Omental fat pad (tissue), 3 donors: ENCODE measurements at regions not wholly inside any gene's neighbourhood (a gene's known extent, or its start where the extent isn't known, plus 50 kb on each side); places are given as distances from the start of the nearest gene placed in this dataset.

ENCODE experiments used
- ATAC-seq: fragments of 150-250 bp; one replicate; pipeline ENCODE4 v1.9.1; 2016; ENCODE audit warnings: mild to moderate bottlenecking, moderate library complexity; ENCODE audit not compliant: low FRiP score
- DNase-seq: peaks from one replicate; pipeline ENCODE4 v3.0.0-alpha.2; 2019; ENCODE audit warnings: low spot score
- CTCF ChIP-seq, 3 donors: fragments of 450-650 bp; IDR thresholded peaks; one replicate each; pipeline ENCODE4 v1.5.1; 2016 to 2017; ENCODE audit warnings: antibody characterized with exemption in 3 of 3, mild to moderate bottlenecking in 3 of 3, moderate library complexity in 2 of 3

- DNase-seq (no peak), ATAC-seq (peak; percentile 45)
- TF ChIP-seq CTCF (IDR thresholded peaks at IDR 0.05), result no peak
These were observed 63.8 kb upstream of the ACP3 start for GRCh38 chr3:132253262-132253878.

GRCh38 chr3:132254076-132254755 is 63.0 kb upstream of the ACP3 start:
- TF ChIP-seq CTCF (IDR thresholded peaks at IDR 0.05), result no peak
- DNase-seq (no peak), ATAC-seq (no peak)

GRCh38 chr3:132255041-132255745 is 62.0 kb upstream of the ACP3 start:
- peak; percentile 75 for ATAC-seq
- no peak for DNase-seq
- TF ChIP-seq CTCF (IDR thresholded peaks at IDR 0.05), result no peak

- DNase-seq (no peak), ATAC-seq (peak; percentile 63)
- TF ChIP-seq CTCF (IDR thresholded peaks at IDR 0.05), result no peak
These were observed 60.2 kb upstream of the ACP3 start for GRCh38 chr3:132256989-132257388.

- ATAC-seq (no peak), DNase-seq (no peak)
- TF ChIP-seq CTCF (IDR thresholded peaks at IDR 0.05), result no peak
These were observed 55.7 kb upstream of the ACP3 start for GRCh38 chr3:132261506-132261905.

GRCh38 chr3:132262305-132262704 is 54.9 kb upstream of the ACP3 start:
- DNase-seq (no peak), ATAC-seq (no peak)
- TF ChIP-seq CTCF (IDR thresholded peaks at IDR 0.05), result no peak
